ENCODE measurements at regions not wholly inside any gene's neighbourhood (a gene's known extent, or its start where the extent isn't known, plus 50 kb on each side); places are given as distances from the start of the nearest gene placed in this dataset.

DNA sequence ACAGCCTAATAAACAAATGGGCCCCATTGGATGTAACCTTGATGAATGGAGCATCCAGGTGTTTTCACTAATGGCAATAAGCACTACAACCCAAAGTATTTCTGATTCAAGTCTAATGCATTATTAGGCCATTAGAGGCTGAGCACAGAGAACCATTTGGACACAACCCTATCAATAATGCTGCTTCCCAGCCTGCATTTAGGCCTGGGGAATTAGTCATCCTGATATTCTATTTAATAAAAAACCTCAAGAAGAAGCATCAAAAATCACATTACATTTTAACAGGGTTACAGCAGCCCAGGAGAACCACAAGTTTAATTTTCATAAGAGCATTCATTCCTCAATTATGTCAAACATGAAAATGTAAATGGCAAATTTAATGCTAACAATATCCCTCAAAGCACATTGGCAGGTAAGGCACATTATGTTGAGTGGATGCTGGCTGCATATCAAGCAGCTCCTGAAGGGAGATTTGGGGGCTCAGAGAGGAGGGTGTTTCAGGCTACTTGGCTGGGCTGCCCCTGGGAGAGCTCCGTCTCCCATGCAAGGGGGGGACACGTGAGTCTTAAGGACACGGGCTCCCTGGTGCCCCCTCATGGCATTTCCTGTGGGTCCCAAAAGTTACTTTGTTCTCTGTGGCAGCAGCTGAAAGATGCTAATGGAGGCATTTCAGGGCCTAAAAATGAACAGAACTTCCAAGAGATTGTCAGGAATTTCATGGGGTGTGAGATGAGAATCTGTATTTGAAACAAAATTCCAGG is 143.4 kb downstream of the HERPUD2 start:
- CTCF ChIA-PET, result no interaction called here

GRCh38 chr7:35550831-35551230 is 144.1 kb downstream of the HERPUD2 start:
- POLR2A ChIA-PET, result no interaction called here
- TF ChIP-seq NFRKB (IDR thresholded peaks at IDR 0.05) (no peak), LEF1 (IDR thresholded peaks at IDR 0.05; ENCODE audit: borderline replicate concordance) (no peak), FOXK2 (IDR thresholded peaks at IDR 0.05) (no peak), CTBP1 (IDR thresholded peaks at IDR 0.05; ENCODE audit: borderline replicate concordance) (no peak), PKNOX1 (IDR thresholded peaks at IDR 0.05) (no peak), ELF4 (IDR thresholded peaks at IDR 0.05) (no peak), SUZ12 (IDR thresholded peaks at IDR 0.05) (no peak)
- CTCF ChIA-PET, result no interaction called here
- no peak for DNase-seq (ENCODE audit: extremely low spot score)

More for the DNA sequence above, 143.4 kb downstream of the HERPUD2 start:
- TF ChIP-seq L3MBTL2 (conservative IDR thresholded peaks at IDR 0.05) (no peak), TARDBP (IDR thresholded peaks at IDR 0.05) (no peak), PKNOX1 (IDR thresholded peaks at IDR 0.05) (no peak), FOXA1 (IDR thresholded peaks at IDR 0.05) (no peak), NFRKB (IDR thresholded peaks at IDR 0.05) (no peak), SUZ12 (IDR thresholded peaks at IDR 0.05) (no peak)
- no peak for DNase-seq (ENCODE audit: extremely low spot score)
- POLR2A ChIA-PET, result no interaction called here

DNA sequence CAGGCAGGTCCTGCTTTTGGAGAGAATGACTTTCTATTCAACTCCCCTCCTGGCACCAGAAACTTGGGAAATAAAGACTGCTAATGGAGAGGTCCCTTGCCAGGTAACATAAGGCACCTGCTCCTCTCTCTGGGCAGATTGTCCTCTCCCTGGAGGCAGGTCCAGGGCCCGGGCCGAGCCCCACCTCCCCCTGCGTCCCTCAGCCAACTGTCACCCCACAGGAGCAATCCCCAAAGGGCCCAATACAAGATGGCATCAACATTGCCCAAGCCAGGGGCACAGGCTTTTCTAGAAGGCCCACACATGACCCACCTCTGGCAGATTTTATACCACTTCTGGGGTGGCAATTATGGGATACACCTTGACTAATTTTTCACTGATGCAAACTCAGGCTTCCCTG is 145.2 kb downstream of the HERPUD2 start:
- no peak for TF ChIP-seq ELF4 (IDR thresholded peaks at IDR 0.05)
- no peak for TF ChIP-seq FOXM1 (IDR thresholded peaks at IDR 0.05; ENCODE audit: borderline replicate concordance)
- no peak for TF ChIP-seq FOXK2 (IDR thresholded peaks at IDR 0.05)
- TF ChIP-seq FOXA1 (IDR thresholded peaks at IDR 0.05), result no peak
- DNase-seq (ENCODE audit: extremely low spot score), result no peak
- POLR2A ChIA-PET, result no interaction called here
- CTCF ChIA-PET, result no interaction called here

DNA sequence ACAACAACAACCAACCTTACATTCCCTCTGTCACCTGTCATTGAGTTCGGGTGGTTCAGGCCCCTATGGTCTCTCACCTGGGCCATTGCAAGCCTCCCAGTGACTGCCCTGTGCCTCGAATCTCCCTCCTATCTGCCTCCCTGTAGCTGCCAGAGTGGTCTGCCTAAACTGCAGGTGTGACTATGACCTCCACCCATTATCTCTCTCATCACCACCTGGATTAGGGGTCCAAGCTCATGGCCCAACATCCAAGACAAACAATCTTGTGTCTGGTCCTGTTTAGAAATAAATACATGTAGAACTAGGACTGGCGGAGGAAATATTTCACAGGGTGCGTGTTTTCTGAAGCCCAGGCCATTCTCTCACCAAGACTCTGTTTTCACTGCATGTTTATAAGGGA is 146.6 kb downstream of the HERPUD2 start:
- ChIA-PET CTCF (interaction anchor here (1.2 kb wide), 1 partner anchor 11 kb away, joined by 3 read pairs; no protein-coding TSS in a partner anchor), POLR2A (no interaction called here)
- no peak for TF ChIP-seq CTBP1 (IDR thresholded peaks at IDR 0.05; ENCODE audit: borderline replicate concordance)
- TF ChIP-seq TARDBP (IDR thresholded peaks at IDR 0.05), result no peak
- no peak for TF ChIP-seq ZNF384 (IDR thresholded peaks at IDR 0.05)
- TF ChIP-seq LEF1 (IDR thresholded peaks at IDR 0.05; ENCODE audit: borderline replicate concordance), result no peak
- TF ChIP-seq SP1 (IDR thresholded peaks at IDR 0.05), result no peak
- TF ChIP-seq HDGF (IDR thresholded peaks at IDR 0.05; ENCODE audit: borderline replicate concordance), result no peak
- TF ChIP-seq PKNOX1 (IDR thresholded peaks at IDR 0.05), result no peak
- no peak for TF ChIP-seq NFRKB (IDR thresholded peaks at IDR 0.05)
- no peak for TF ChIP-seq FOXA1 (IDR thresholded peaks at IDR 0.05)
- no peak for TF ChIP-seq SUZ12 (IDR thresholded peaks at IDR 0.05)
- no peak for TF ChIP-seq FOXM1 (IDR thresholded peaks at IDR 0.05; ENCODE audit: borderline replicate concordance)
- DNase-seq (ENCODE audit: extremely low spot score), result no peak

DNA sequence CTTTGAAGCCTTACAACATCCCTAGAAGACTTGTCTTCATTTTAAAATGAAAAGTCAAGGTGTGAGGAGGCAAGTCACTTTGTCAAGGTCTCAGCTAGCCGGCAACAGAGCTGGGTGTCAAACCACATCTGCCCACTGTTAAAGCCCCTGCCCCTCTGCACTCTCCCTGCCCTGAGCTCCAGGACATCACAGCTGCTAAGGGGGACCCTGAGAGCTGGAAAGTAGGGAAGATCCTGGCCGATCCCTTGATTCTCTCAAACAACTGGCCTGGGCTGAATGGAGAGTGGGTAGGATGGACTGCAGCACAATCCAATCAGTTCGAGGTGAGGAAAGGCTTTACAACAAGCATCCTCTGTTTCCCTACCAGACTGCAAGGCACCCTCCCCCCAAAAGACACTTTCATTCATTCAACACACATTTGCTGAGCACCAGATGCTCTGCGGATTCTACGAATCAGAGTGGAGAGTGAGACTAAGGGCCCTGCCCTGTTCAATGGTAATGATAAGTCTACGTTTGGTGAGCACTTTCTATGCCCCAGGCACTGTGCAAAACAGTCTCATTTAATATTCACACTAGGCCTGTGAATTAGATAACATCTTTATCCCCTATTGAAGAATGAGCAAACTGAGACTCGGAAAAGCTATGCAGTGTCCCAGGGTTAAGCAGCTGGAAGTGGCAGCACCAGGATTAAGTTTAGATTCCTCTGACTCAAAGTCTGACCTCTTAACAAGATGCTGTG is 148.1 kb downstream of the HERPUD2 start:
- TF ChIP-seq ZNF384 (IDR thresholded peaks at IDR 0.05) (no peak), BHLHE40 (IDR thresholded peaks at IDR 0.05; ENCODE audit: borderline replicate concordance) (no peak), FOXK2 (IDR thresholded peaks at IDR 0.05) (no peak), CTBP1 (IDR thresholded peaks at IDR 0.05; ENCODE audit: borderline replicate concordance) (no peak), FOXM1 (IDR thresholded peaks at IDR 0.05; ENCODE audit: borderline replicate concordance) (no peak)
- CTCF ChIA-PET, result no interaction called here
- POLR2A ChIA-PET, result no interaction called here
- DNase-seq (ENCODE audit: extremely low spot score), result no peak

DNA sequence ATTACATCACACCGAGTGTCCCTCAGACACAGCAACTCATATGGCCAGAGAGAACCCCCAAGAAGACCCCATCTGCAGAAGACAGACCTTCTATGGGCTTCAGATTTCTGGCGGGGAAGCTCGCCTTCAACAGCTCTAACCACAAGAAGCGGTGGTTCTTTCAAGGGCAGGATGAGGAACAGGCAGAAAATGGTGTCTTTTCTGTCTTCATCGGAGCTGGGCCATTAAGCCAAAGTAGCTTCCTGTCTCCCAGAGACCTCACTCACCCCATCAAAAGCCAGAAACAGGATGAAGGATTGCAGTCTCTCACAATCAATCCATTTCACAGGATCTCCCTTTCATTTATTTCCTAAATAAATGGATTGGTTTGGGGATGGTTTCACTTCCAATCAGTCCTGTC is 149.1 kb downstream of the HERPUD2 start:
- TF ChIP-seq BHLHE40 (IDR thresholded peaks at IDR 0.05; ENCODE audit: borderline replicate concordance) (no peak), HDGF (IDR thresholded peaks at IDR 0.05; ENCODE audit: borderline replicate concordance) (no peak), CTBP1 (IDR thresholded peaks at IDR 0.05; ENCODE audit: borderline replicate concordance) (no peak), SUZ12 (IDR thresholded peaks at IDR 0.05) (no peak), PKNOX1 (IDR thresholded peaks at IDR 0.05) (no peak), ELF4 (IDR thresholded peaks at IDR 0.05) (no peak)
- ChIA-PET POLR2A (no interaction called here), CTCF (no interaction called here)
- DNase-seq (ENCODE audit: extremely low spot score), result no peak
